ENCODE measurements at regions not wholly inside any gene's neighbourhood (a gene's known extent, or its start where the extent isn't known, plus 50 kb on each side); places are given as distances from the start of the nearest gene placed in this dataset.

GRCh38 chr12:90304231-90304630 is 595.6 kb upstream of the ATP2B1 start:
- TF ChIP-seq CTCF (IDR thresholded peaks at IDR 0.05) (no peak), POLR2A (IDR thresholded peaks at IDR 0.05) (no peak)
